SK-N-MC (cell line): ENCODE measurements at regions not wholly inside any gene's neighbourhood (a gene's known extent, or its start where the extent isn't known, plus 50 kb on each side); places are given as distances from the start of the nearest gene placed in this dataset.

Experiments used
- EZH2 ChIP-seq: fragments of 200-600 bp; sonication (generic); IDR thresholded peaks from one replicate; pipeline ENCODE4 v1.6.1; 2017; ENCODE audit warnings: antibody characterized with exemption
- FOXP2 ChIP-seq: optimal IDR thresholded peaks from 2 replicates; pipeline ENCODE3; 2011; ENCODE audit warnings: mild to moderate bottlenecking, moderate library complexity; ENCODE audit not compliant: insufficient read depth; ENCODE audit errors: extremely low read length, control extremely low read depth
- POLR2AphosphoS5 ChIP-seq: IDR thresholded peaks from 2 replicates; pipeline ENCODE4 v1.6.1; 2012; ENCODE audit warnings: mild to moderate bottlenecking, low read depth, low read length, borderline replicate concordance

DNA sequence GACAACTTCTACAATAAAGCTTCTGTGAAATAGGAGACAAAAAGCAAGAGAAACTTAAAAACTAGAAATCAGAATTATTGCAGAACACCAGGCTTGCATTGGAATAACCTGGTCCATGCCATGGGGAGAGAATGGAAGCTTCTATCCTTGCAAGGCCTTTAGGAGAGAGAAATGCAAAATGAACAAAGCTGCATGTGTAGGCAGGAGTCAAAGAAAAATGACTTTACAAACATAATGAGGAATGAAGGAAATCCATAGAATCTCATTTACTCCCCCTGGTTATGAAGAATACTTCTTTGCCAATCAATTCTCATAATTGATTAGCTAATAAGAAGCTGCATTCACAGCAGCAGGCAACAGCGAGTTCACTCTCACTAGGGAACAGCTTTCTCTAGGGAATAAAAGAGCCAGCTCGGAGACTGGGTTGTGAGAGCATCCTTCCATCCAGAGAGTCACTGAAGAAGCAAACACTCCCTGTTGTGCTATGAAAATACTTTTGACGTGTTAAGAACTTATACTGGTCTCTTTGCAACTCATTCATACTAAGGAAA, 235.9 kb upstream of the LRATD1 start:
- TF ChIP-seq EZH2 (no peak), POLR2AphosphoS5 (no peak), FOXP2 (no peak)
